ENCODE measurements at regions not wholly inside any gene's neighbourhood (a gene's known extent, or its start where the extent isn't known, plus 50 kb on each side); places are given as distances from the start of the nearest gene placed in this dataset.

- in situ Hi-C loops (cut with HindIII; ENCODE audit: low sequenced_read_pairs), result loop anchor here (25.0 kb wide), 1 partner anchor 521 kb away; no protein-coding TSS in a partner anchor
Observed at GRCh38 chr20:23207826-23208540, 121.9 kb upstream of the CD93 start.

- in situ Hi-C loops (cut with HindIII; ENCODE audit: low sequenced_read_pairs), result loop anchor here (25.0 kb wide), 1 partner anchor 520 kb away; no protein-coding TSS in a partner anchor
Observed at GRCh38 chr20:23206995-23207394, 120.9 kb upstream of the CD93 start.

- in situ Hi-C loops (cut with HindIII; ENCODE audit: low sequenced_read_pairs), result loop anchor here (25.0 kb wide), 1 partner anchor 519 kb away; no protein-coding TSS in a partner anchor
Observed at GRCh38 chr20:23206061-23206460, 119.9 kb upstream of the CD93 start.

- in situ Hi-C loops (cut with HindIII; ENCODE audit: low sequenced_read_pairs), result loop anchor here (25.0 kb wide), 1 partner anchor 518 kb away; no protein-coding TSS in a partner anchor
Observed at GRCh38 chr20:23205611-23206041, 119.5 kb upstream of the CD93 start.

GRCh38 chr20:23205211-23205610, 119.1 kb upstream of the CD93 start:
- in situ Hi-C loops (cut with HindIII; ENCODE audit: low sequenced_read_pairs), result loop anchor here (25.0 kb wide), 1 partner anchor 518 kb away; no protein-coding TSS in a partner anchor

- in situ Hi-C loops (cut with HindIII; ENCODE audit: low sequenced_read_pairs), result loop anchor here (25.0 kb wide), 1 partner anchor 517 kb away; no protein-coding TSS in a partner anchor
Observed at GRCh38 chr20:23203951-23204730, 118.0 kb upstream of the CD93 start.

GRCh38 chr20:23203310-23203709, 117.2 kb upstream of the CD93 start:
- in situ Hi-C loops (cut with HindIII; ENCODE audit: low sequenced_read_pairs), result loop anchor here (25.0 kb wide), 1 partner anchor 516 kb away; no protein-coding TSS in a partner anchor

- in situ Hi-C loops (cut with HindIII; ENCODE audit: low sequenced_read_pairs), result loop anchor here (25.0 kb wide), 1 partner anchor 514 kb away; no protein-coding TSS in a partner anchor
Observed at GRCh38 chr20:23201658-23202057, 115.5 kb upstream of the CD93 start.

GRCh38 chr20:23200914-23201313, 114.8 kb upstream of the CD93 start:
- in situ Hi-C loops (cut with HindIII; ENCODE audit: low sequenced_read_pairs), result loop anchor here (25.0 kb wide), 1 partner anchor 514 kb away; no protein-coding TSS in a partner anchor

- in situ Hi-C loops (cut with HindIII; ENCODE audit: low sequenced_read_pairs), result loop anchor here (25.0 kb wide), 1 partner anchor 513 kb away; no protein-coding TSS in a partner anchor
Observed at GRCh38 chr20:23200413-23200812, 114.3 kb upstream of the CD93 start.

GRCh38 chr20:23199356-23199755, 113.2 kb upstream of the CD93 start:
- in situ Hi-C loops (cut with HindIII; ENCODE audit: low sequenced_read_pairs), result no loop called here

- in situ Hi-C loops (cut with HindIII; ENCODE audit: low sequenced_read_pairs), result no loop called here
Observed at GRCh38 chr20:23198815-23199214, 112.7 kb upstream of the CD93 start.

GRCh38 chr20:23197836-23198235, 111.7 kb upstream of the CD93 start:
- in situ Hi-C loops (cut with HindIII; ENCODE audit: low sequenced_read_pairs), result no loop called here

- in situ Hi-C loops (cut with HindIII; ENCODE audit: low sequenced_read_pairs), result no loop called here
Observed at GRCh38 chr20:23195636-23196035, 109.5 kb upstream of the CD93 start.

- in situ Hi-C loops (cut with HindIII; ENCODE audit: low sequenced_read_pairs), result no loop called here
Observed at GRCh38 chr20:23193801-23194384, 107.8 kb upstream of the CD93 start.

- in situ Hi-C loops (cut with HindIII; ENCODE audit: low sequenced_read_pairs), result no loop called here
Observed at GRCh38 chr20:23192469-23192868, 106.3 kb upstream of the CD93 start.

GRCh38 chr20:23190557-23190956, 104.4 kb upstream of the CD93 start:
- in situ Hi-C loops (cut with HindIII; ENCODE audit: low sequenced_read_pairs), result no loop called here

GRCh38 chr20:23189854-23190253, 103.7 kb upstream of the CD93 start:
- in situ Hi-C loops (cut with HindIII; ENCODE audit: low sequenced_read_pairs), result no loop called here

- in situ Hi-C loops (cut with HindIII; ENCODE audit: low sequenced_read_pairs), result no loop called here
Observed at GRCh38 chr20:23189341-23189740, 103.2 kb upstream of the CD93 start.

GRCh38 chr20:23188377-23189169, 102.4 kb upstream of the CD93 start:
- in situ Hi-C loops (cut with HindIII; ENCODE audit: low sequenced_read_pairs), result no loop called here
